Muscle of back (tissue), 3 donors: ENCODE measurements at regions not wholly inside any gene's neighbourhood (a gene's known extent, or its start where the extent isn't known, plus 50 kb on each side); places are given as distances from the start of the nearest gene placed in this dataset.
"Not testable (repeated sequence)": the region's sequence is repeated elsewhere in the genome, so short reads cannot be mapped to it uniquely, and the experiment has no call there.

Experiments used
- DNase-seq, 3 donors: peaks; one replicate each; pipeline versions ENCODE4 v3.0.0 to v3.0.0-alpha.2; 2013

GRCh38 chr20:50327666-50328065, 137.0 kb downstream of the CEBPB start:
- DNase-seq = no peak

GRCh38 chr20:50328222-50328979, 137.8 kb downstream of the CEBPB start:
- DNase-seq = no peak

- no peak for DNase-seq
Observed at GRCh38 chr20:50328996-50329898, 138.6 kb downstream of the CEBPB start.

- DNase-seq = no peak
Observed at GRCh38 chr20:50329981-50330503, 139.4 kb downstream of the CEBPB start.

- no peak for DNase-seq
Observed at GRCh38 chr20:50330504-50331313, 140.1 kb downstream of the CEBPB start.

- DNase-seq = no peak
Observed at GRCh38 chr20:50331469-50332363, 141.1 kb downstream of the CEBPB start.

GRCh38 chr20:50332491-50332980, 141.9 kb downstream of the CEBPB start:
- DNase-seq = no peak

GRCh38 chr20:50333131-50333670, 142.6 kb downstream of the CEBPB start:
- DNase-seq = no peak

GRCh38 chr20:50333812-50334211, 143.2 kb downstream of the CEBPB start:
- peak in 1 of 3 donors; percentile 75 for DNase-seq

- DNase-seq = not testable (repeated sequence)
Observed at GRCh38 chr20:50334512-50334911, 143.9 kb downstream of the CEBPB start.

- no peak for DNase-seq
Observed at GRCh38 chr20:50335105-50335504, 144.5 kb downstream of the CEBPB start.

- DNase-seq = no peak
Observed at GRCh38 chr20:50335866-50336265, 145.2 kb downstream of the CEBPB start.

GRCh38 chr20:50336661-50337060, 146.0 kb downstream of the CEBPB start:
- peak in 2 of 3 donors; percentile 41 to 56 for DNase-seq

GRCh38 chr20:50337521-50338466, 147.2 kb downstream of the CEBPB start:
- DNase-seq = no peak

- DNase-seq = peak in 1 of 3 donors; percentile 47
Observed at GRCh38 chr20:50338479-50339391, 148.1 kb downstream of the CEBPB start.

GRCh38 chr20:50339466-50339901, 148.9 kb downstream of the CEBPB start:
- peak in 1 of 3 donors; percentile 60 for DNase-seq

GRCh38 chr20:50340541-50340940, 149.9 kb downstream of the CEBPB start:
- DNase-seq = no peak

- no peak for DNase-seq
Observed at GRCh38 chr20:50341050-50341449, 150.4 kb downstream of the CEBPB start.
